SU-DHL-6 (cell line): ENCODE measurements at regions not wholly inside any gene's neighbourhood (a gene's known extent, or its start where the extent isn't known, plus 50 kb on each side); places are given as distances from the start of the nearest gene placed in this dataset.

Source experiments
- H2AFZ ChIP-seq: fragments of 200-600 bp; sonication (generic); 2 replicates; pipeline ENCODE4 v1.6.1; 2014; ENCODE audit warnings: low read depth, mild to moderate bottlenecking, moderate library complexity, mixed read lengths, antibody characterized with exemption, low read length; ENCODE audit not compliant: severe bottlenecking
- H3F3A ChIP-seq: fragments of 200-600 bp; shearing (Covaris generic); 2 replicates; pipeline ENCODE4 v1.6.0; 2016; ENCODE audit warnings: antibody characterized with exemption, mild to moderate bottlenecking; ENCODE audit not compliant: insufficient read depth
- H3K27ac ChIP-seq: fragments of 200-600 bp; sonication (generic); 2 replicates; pipeline ENCODE4 v1.5.1; 2016; ENCODE audit warnings: low read depth, mild to moderate bottlenecking, low read length, moderate library complexity, mixed read lengths
- H3K27me3 ChIP-seq: fragments of 200-600 bp; sonication (generic), shearing (Covaris generic); 2 replicates; pipeline ENCODE4 v1.6.0; 2014; ENCODE audit warnings: mild to moderate bottlenecking, low read length
- H3K36me3 ChIP-seq: fragments of 200-600 bp; sonication (generic); 2 replicates; pipeline ENCODE4 v1.6.1; 2014; ENCODE audit warnings: mild to moderate bottlenecking, low read length, mixed read lengths
- H3K4me2 ChIP-seq: fragments of 300-600, 200-600 bp; shearing (Covaris generic), sonication (generic); 2 replicates; pipeline ENCODE4 v1.6.0; 2014; ENCODE audit warnings: low read length, low read depth, mild to moderate bottlenecking; ENCODE audit not compliant: poor library complexity, severe bottlenecking
- H3K4me3 ChIP-seq: fragments of 200-600 bp; sonication (generic); 2 replicates; pipeline ENCODE4 v1.5.1; 2014; ENCODE audit warnings: antibody characterized with exemption, low read length, mild to moderate bottlenecking, mixed read lengths; ENCODE audit not compliant: insufficient read depth, poor library complexity, severe bottlenecking
- H3K79me2 ChIP-seq: fragments of 200-600 bp; sonication (generic); 2 replicates; pipeline ENCODE4 v1.6.1; 2014; ENCODE audit warnings: mild to moderate bottlenecking, low read length, moderate library complexity; ENCODE audit not compliant: insufficient read depth
- H3K9ac ChIP-seq: fragments of 200-600 bp; sonication (generic); 2 replicates; pipeline ENCODE4 v1.7.0; 2014; ENCODE audit warnings: mild to moderate bottlenecking, low read length
- H3K9me2 ChIP-seq: fragments of 200-600 bp; sonication (generic); replicated peaks from 2 replicates; pipeline ENCODE4 v1.6.1; 2014; ENCODE audit warnings: low read length; ENCODE audit not compliant: insufficient read depth
- H3K9me3 ChIP-seq: fragments of 200-600 bp; sonication (generic); 2 replicates; pipeline ENCODE4 v1.6.1; 2014; ENCODE audit warnings: low read length, mixed read lengths; ENCODE audit not compliant: insufficient read depth
- H4K20me1 ChIP-seq: fragments of 200-600 bp; sonication (generic); 2 replicates; pipeline ENCODE4 v1.6.1; 2014; ENCODE audit warnings: low read depth, mild to moderate bottlenecking, antibody characterized with exemption, low read length, moderate library complexity, mixed read lengths
- EZH2phosphoT487 ChIP-seq: fragments of 200-600 bp; sonication (generic), shearing (Covaris generic); conservative IDR thresholded peaks from 2 replicates; pipeline ENCODE4 v1.6.1; 2018; ENCODE audit warnings: mild to moderate bottlenecking, antibody characterized with exemption, low read length, moderate library complexity, mixed read lengths
- TF ChIP-seq, protein P1 (sequence below): fragments of 200-600 bp; sonication (generic); IDR thresholded peaks from one replicate; pipeline ENCODE4 v1.5.1; 2017; ENCODE audit warnings: antibody characterized with exemption, mild to moderate bottlenecking, low read length, moderate library complexity; ENCODE audit not compliant: insufficient read depth, poor library complexity, severe bottlenecking

DNA sequence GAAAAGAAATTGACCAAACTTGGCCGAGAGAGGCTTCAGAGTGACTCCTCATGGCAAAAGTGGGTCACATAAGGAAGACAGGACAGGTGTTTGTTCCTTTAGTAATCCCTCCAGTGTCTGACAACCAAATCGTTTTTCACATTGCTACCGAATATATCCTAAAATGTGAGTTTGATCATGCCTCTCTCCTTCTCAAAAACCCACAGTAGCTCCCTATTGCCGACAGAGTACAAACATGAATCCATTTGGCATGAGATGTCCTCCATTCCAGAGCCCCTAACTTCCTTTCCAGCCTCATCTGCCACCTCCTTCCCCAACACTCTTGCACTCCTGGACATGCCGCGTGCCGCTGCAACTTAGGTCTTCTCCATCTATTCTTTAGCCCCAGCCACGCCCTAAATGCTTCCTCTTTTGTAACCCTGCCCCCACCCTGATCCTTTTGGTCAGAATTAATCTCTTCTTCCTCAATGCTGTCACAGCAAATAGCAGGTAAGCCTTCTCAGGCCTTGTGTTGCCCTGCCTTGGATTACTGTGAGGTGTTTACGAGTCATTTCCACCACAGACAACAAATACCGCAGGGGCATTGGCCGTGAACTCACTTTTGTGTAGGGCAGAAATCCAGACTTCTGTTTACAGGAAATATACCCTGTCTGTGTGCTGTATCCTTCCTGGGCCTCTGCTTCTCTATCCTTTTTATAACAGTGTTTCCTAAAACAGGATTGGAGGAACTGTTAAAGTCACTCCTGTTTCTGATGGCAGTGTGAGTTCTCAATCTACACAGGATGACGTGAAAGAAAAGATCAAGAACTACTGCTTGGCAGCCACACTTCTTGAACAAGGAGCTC is 66.0 kb upstream of the FTH1 start:
- H4K20me1 ChIP-seq: no peaks in the 10 kb centered on the region
- no peaks in the 10 kb centered on the region for H3F3A ChIP-seq
- H3K4me3 ChIP-seq: no peak overlapping the region
- no peaks in the 10 kb centered on the region; the same call in 1 of the 2 replicates for H3K27me3 ChIP-seq
- H3K36me3 ChIP-seq: no peaks in the 10 kb centered on the region
- no peaks in the 10 kb centered on the region for H3K9me3 ChIP-seq
- H3K9me2 ChIP-seq: no peaks in the 10 kb centered on the region
- no peak for TF ChIP-seq EZH2phosphoT487
- TF ChIP-seq, protein P1, sequence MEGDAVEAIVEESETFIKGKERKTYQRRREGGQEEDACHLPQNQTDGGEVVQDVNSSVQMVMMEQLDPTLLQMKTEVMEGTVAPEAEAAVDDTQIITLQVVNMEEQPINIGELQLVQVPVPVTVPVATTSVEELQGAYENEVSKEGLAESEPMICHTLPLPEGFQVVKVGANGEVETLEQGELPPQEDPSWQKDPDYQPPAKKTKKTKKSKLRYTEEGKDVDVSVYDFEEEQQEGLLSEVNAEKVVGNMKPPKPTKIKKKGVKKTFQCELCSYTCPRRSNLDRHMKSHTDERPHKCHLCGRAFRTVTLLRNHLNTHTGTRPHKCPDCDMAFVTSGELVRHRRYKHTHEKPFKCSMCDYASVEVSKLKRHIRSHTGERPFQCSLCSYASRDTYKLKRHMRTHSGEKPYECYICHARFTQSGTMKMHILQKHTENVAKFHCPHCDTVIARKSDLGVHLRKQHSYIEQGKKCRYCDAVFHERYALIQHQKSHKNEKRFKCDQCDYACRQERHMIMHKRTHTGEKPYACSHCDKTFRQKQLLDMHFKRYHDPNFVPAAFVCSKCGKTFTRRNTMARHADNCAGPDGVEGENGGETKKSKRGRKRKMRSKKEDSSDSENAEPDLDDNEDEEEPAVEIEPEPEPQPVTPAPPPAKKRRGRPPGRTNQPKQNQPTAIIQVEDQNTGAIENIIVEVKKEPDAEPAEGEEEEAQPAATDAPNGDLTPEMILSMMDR: no peak
- no peak overlapping the region for H3K9ac ChIP-seq
- no peak overlapping the region for H3K27ac ChIP-seq
- H3K4me2 ChIP-seq: no peak overlapping the region
- H2AFZ ChIP-seq: no peak overlapping the region
- no peaks in the 10 kb centered on the region for H3K79me2 ChIP-seq

DNA sequence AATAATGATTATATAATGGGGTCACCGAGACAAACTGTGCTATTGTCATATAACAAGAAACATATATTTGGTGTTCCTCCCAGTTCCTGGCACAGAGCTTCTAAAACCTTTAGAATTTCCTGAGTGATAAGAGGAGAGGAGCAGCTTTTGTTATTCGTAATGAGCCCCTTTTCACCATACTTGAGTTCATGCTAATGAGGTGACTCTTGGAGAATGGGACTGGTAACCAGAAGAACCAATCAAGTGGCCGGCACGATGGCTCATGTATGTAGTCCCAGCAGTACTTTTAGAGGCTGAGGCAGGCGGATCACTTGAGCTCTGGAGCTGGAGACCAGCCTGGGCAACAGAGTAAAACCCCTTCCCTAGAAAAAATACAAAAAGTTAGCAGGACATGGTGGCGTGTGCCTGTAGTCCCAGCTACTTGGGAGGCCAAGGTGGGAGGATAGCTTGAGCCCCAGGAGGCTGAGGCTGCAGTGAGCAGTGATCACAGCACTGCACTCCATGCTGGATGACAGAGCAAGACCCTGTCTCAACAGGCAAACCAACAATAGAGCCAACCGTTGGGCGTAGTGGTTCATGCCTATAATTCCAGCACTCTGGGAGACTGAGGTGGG is 62.7 kb upstream of the FTH1 start:
- Histone ChIP-seq H3K36me3 (no peaks in the 10 kb centered on the region), H3K9me2 (no peaks in the 10 kb centered on the region), H3K4me2 (no peak overlapping the region), H2AFZ (no peak overlapping the region), H3K79me2 (no peaks in the 10 kb centered on the region), H3K27me3 (no peaks in the 10 kb centered on the region; the same call in 1 of the 2 replicates), H3F3A (no peaks in the 10 kb centered on the region), H4K20me1 (no peaks in the 10 kb centered on the region), H3K9me3 (no peaks in the 10 kb centered on the region), H3K9ac (no peak overlapping the region), H3K4me3 (no peak overlapping the region), H3K27ac (no peak overlapping the region)
- TF ChIP-seq, protein P1: no peak
- no peak for TF ChIP-seq EZH2phosphoT487

DNA sequence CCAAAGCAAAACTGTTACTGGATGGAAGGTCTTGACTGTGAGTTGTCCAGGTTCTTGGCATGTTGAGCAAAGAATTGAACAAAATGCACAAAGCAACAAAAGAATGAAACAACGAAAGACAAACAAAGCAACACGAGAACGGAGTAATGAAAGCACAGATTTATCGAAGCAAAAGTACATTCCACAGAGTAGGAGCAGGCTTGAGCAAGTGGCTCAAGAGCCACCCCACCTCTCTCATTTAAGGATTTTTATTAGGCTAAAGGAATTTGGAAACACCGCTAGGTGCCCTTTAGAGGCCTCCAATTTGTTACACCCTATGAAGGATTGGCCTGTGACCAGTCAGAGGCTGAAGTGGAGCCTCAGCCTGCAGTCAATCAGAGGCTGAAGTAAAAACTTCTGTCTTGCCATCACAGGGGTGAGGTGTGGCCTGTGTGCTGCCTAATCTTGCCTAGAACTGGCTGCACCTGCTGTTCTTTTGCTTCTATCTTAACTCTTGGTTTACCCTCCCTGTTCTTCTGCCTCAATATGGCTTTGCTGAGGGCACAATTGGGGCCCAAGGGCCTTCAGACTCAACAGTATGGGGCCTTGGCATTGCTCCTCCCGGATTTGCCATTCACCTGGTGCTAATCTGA is 59.4 kb upstream of the FTH1 start:
- no peak overlapping the region for H3K9ac ChIP-seq
- H3K36me3 ChIP-seq: no peaks in the 10 kb centered on the region
- no peak overlapping the region for H3K27ac ChIP-seq
- H3K4me3 ChIP-seq: no peak overlapping the region
- H3K9me3 ChIP-seq: no peaks in the 10 kb centered on the region
- H3K4me2 ChIP-seq: no peak overlapping the region
- TF ChIP-seq, protein P1: no peak
- TF ChIP-seq EZH2phosphoT487: no peak
- H3K79me2 ChIP-seq: no peaks in the 10 kb centered on the region
- H2AFZ ChIP-seq: no peak overlapping the region
- no peaks in the 10 kb centered on the region for H4K20me1 ChIP-seq
- H3K27me3 ChIP-seq: no peaks in the 10 kb centered on the region
- no peaks in the 10 kb centered on the region for H3F3A ChIP-seq
- H3K9me2 ChIP-seq: no peaks in the 10 kb centered on the region
